HEK293T (cell line): ENCODE measurements at regions not wholly inside any gene's neighbourhood (a gene's known extent, or its start where the extent isn't known, plus 50 kb on each side); places are given as distances from the start of the nearest gene placed in this dataset.
A peak's percentile ranks its signal among the peaks of the same experiment; 100 is the strongest.
"Not testable (repeated sequence)": the region's sequence is repeated elsewhere in the genome, so short reads cannot be mapped to it uniquely, and the experiment has no call there.

Experiments
- CTCF ChIA-PET: fragments of 350-600 bp; formaldehyde crosslinking; extraction: SDS; loops from one replicate; lab custom pipeline; 2021; ENCODE audit warnings: antibody characterized with exemption, inconsistent platforms; lab: Yijun Ruan, JAX
- POLR2A ChIA-PET: fragments of 350-600 bp; formaldehyde crosslinking; extraction: SDS; loops from one replicate; lab custom pipeline; 2020; ENCODE audit warnings: antibody characterized with exemption, inconsistent platforms; lab: Yijun Ruan, JAX
- DNase-seq: peaks from one replicate; pipeline ENCODE4 v3.0.0; 2012; ENCODE audit warnings: mixed read lengths; ENCODE audit errors: extremely low spot score

DNA sequence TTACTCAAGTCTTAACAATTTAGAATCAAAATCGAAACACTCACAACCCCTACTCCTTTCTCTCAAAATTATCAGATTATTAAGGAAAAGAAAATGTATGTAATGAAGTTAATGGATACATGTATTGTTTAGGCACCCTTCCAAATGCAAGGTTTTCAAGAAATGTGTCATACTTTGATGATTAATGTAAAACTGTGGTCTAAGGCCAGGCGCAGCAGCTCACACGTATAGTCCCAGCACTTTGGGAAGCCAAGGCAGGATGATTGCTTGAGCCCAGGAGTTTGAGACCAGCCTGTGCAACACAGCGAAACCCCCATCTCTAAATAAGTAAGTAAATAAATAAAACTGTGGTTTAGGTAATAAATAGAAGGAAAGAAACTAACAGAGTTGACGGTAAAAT, 126.6 kb downstream of the NBPF8 start:
- CTCF ChIA-PET, DNase-seq, POLR2A ChIA-PET: not testable (repeated sequence)

DNA sequence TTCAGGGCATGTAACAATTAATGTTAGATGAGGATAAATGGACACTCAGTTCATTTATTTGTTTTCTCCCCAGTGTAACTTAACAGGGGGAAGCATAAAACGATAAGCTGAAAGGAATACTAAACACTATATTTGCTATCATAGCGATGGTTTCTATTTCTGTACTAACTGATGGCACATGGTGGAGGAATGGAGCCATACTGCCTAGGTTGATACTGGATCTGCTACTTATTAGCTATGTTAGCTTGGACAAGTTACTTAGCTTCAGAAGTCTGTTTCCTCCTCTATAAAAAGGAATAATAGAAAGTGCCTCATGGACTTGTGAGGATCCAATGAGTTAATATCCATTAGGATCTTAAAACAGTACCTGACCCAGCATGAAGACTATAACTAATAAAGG, 127.5 kb downstream of the NBPF8 start:
- POLR2A ChIA-PET, CTCF ChIA-PET, DNase-seq: not testable (repeated sequence)

DNA sequence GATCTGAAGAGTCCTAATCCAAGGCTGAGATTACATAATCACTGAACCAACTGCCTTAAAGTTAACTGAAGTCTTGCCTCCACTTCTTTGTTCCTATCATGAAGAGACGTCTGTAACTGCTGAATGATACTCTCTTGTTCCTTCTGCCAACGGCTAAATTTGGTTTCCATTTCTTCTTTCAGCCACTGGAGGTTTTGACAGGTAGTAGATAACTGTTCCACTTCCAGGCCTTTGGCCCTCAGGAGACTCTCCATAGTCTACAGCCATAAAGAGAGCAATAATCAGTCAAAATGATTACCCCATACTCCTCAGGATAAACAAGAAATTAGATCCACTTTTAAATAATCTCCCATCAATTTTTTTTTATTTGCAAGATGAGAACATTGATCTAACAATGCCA, 128.1 kb downstream of the NBPF8 start:
- POLR2A ChIA-PET, DNase-seq, CTCF ChIA-PET: not testable (repeated sequence)

DNA sequence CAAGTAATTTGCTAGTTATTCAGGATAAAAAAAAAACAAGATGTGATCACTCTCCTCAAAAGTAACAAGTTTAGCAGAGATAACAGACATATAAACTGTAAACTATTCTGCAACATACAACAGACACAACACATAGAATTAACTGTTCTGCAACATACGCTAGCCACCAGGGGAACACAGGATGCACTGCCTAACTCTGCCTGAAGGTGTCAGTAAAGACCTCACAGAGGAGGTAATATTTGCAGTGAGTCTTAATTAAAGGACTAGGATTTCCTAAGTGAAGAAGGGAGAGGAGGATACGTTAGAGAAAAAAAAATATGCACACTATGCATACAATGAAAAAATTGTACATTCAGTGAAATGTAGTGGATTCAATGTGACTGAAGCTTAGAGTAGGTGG, 129.6 kb downstream of the NBPF8 start:
- DNase-seq, POLR2A ChIA-PET, CTCF ChIA-PET: not testable (repeated sequence)

DNA sequence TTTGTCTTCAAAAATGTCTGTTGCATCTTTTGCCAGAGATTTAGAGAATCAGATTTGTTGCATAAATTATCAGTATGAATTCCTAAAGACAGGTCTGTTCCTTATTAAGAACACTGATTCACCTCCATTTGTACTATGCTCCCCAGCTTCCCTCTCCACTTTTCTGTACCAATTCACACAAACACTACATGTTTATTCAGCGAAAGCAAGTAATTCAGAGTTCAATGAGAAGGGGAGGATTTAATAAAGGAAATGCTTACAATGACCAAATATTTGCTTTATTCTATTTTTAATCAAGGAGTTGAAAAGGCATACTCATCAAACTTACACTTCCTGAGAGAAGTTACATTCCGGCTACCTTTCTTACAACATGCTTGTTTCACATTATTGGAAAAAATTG, 135.5 kb downstream of the NBPF8 start:
- POLR2A ChIA-PET, DNase-seq, CTCF ChIA-PET: not testable (repeated sequence)

DNA sequence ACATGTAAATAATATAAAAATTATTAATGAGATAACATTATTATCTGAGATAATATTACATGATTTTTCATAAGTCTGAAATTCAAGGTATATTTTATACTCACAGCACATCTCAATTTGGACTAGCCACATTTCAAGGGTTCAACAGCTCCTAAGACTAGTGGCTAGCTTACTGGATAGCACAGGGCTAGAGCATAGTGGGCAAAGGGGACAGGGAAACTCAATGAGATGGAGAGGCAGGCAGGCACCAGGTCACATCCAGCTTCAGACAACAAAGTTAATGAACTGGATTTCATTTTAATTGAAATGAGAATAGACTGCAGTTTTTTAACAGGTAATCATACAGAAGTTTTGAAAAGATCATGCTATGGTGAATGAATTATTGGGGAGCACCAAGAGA, 137.4 kb downstream of the NBPF8 start:
- POLR2A ChIA-PET, DNase-seq, CTCF ChIA-PET: not testable (repeated sequence)

DNA sequence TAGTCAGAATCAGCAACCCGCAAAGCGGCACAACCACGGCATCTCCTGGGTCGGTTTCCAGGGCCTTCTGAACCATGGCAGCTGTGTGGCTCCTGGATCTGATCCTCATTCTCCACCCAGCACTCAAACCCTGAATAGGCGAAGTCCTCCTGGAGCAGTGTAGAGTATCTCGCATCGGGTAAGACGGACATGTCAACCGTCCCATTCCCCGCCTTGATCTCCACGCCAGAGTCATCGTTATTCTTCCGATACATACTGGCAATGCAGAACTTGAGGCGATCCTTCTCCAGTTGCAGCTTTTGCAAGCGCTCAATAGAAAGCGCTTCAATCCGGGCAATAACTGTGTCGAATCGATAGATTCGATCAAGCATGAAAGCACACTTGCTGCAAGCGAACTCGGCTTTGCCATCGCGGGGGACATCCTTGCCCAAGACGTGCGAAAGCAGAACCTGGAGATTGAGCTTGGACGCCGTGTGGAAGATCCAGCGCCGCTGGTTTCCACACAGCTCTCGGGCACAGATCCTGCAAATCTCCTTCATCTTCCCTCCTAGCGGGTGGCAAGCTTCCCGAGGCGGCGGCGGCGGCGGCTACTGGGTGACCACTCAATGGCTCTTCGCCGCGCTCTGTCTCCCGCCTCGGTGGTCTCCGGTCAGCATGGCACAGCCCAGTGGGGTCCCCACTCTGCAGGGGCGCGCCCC, 142.9 kb downstream of the NBPF8 start:
- peak; percentile 2 for DNase-seq
- CTCF ChIA-PET, POLR2A ChIA-PET: not testable (repeated sequence)

DNA sequence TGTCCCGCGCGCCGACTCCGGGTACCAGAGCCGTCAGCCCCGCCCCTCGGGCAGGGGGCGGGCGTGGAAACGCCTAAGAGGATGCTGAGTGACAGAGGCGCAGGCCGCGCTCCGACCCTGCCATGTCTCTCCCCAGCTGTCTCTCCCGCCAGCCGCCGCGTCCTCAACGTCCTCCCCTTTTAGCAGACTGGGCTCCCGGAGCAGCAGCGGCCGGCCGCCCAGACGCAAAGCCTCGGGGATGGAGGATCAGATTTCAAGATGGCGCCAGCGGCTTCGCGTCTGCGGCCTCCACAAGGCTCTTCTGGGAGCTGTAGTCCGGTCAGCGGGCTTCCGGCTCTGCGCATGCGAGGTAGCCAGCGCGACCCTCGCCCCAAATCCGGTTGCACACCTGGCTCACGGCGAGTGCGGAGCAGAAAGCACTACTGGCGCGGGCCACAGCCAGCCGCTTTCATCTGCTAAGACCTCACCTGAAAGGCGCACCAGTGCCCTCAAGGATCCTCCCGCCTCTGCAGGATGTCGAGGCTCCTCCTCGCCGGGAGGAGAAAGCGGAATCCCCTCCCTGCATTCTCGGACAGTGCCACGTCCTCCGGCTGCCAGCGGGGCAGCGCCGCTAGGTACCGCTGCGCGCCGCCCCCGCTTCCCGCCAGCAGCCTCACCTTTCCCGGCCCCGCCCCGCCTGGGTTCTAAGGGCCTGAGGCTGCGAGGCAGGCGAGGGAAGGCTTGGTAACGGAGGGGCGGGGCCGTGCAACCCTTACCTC, 143.6 kb downstream of the NBPF8 start:
- CTCF ChIA-PET, POLR2A ChIA-PET, DNase-seq: not testable (repeated sequence)

DNA sequence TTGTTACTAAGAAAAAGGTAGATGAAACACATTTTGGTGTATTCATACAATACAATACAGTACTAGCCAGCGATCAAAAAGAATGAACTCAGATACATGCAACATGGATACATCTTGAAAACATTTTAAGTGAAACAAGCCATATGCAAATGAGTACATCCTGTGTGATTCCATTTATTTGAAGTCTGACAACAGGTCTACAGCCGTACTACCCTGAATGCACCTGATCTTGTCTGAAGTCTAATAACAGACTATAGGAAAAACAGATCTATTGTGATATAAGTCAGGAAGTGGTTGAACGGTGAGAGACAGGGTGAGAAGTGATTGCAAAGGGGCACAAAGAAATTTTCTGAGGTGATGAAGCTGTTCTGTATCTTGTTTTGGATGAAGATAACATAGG, 146.9 kb downstream of the NBPF8 start:
- POLR2A ChIA-PET, DNase-seq, CTCF ChIA-PET: not testable (repeated sequence)

DNA sequence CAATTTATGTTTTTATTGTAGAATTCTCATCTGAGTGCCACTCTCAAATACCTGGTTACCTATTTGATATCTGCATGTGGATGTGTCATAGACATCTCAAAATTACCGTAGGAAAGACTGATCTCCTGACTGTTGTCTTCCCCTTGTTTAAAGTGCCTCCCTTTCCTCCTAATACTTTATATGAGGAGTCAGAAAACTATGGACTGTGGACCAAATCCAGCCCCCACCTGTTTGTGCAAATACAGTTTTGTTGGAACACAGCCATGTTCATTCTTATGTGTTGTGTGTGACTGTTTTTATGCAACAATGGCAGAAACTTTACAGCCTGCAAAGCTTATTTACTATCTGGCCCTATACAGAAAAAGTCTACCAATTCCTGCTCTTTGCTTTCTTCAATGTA, 150.6 kb downstream of the NBPF8 start:
- DNase-seq, POLR2A ChIA-PET, CTCF ChIA-PET: not testable (repeated sequence)

DNA sequence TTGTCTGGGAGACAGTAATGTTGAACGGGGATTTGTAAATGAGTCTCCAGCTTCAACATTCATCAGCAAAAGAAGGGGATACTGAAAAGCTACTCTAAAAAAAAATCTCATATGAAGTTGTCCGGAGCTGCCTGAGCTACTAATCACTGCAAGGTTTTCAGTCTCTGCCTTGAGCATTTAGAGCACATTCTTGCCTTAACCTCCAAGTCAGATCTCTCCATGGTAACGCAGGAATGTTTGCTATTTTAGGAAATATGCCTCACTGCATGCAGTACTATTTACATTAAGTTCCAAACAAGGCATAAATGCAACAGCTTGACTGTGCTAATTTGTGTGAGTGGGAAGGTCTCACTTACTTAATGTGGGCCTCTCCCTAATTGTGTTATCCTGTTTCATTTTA, 152.8 kb downstream of the NBPF8 start:
- CTCF ChIA-PET, DNase-seq, POLR2A ChIA-PET: not testable (repeated sequence)

DNA sequence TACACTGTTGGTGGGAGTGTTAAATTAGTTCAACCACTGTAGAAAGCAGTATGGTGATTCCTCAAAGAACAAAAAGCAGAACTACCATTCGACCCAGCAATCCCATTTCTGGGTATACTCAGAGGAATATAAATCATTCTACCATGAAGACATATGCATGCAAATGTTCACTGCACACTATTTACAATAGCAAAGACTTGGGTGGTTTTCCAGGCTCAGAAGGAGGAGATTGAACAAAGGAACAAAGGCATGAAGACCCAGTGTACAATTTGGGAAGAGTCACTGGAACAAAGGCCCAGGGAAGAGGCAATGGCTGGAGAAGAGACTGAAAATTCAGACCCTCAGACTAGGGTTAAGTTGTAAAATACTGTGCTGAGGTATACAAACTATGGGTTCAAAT, 148.5 kb upstream of the NBPF26 start:
- POLR2A ChIA-PET, DNase-seq, CTCF ChIA-PET: not testable (repeated sequence)

DNA sequence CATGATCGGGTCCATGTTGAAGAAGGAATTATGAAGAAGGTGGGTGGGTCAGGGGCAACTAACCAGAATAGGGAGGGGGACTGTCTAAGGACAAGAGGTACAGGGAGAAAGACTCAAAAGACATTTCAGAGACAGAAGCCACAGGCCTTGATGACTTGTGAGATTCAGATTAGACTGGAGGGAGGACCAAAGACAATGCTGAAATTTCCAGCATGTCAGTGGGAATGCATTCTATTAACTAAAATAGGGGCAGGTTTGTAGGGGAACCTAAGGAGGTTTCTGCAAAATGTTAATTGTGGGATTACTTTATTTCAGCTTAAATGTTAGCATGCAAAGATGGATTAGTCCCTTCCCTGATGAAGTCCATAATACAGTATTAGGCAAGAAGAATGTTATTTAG, 141.6 kb upstream of the NBPF26 start:
- DNase-seq, POLR2A ChIA-PET, CTCF ChIA-PET: not testable (repeated sequence)

DNA sequence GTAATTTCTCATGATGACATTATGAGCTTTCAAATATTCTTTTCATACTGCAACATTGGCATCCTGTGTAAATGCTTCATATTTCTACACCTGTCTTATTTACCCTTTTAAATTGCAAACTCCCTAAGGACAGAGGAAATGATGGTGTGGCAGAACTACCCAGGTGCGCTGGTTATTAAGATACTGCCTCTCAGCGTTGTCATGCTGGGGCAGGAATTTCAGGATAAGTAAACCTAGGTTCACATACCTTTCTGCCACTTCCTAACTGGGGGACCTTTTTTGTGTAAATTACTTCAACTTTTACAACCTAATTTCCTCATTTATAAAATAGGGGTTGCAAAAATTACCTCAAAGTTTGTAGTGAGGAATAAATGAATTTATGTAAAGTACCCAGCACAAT, 137.7 kb upstream of the NBPF26 start:
- CTCF ChIA-PET, DNase-seq: not testable (repeated sequence)

DNA sequence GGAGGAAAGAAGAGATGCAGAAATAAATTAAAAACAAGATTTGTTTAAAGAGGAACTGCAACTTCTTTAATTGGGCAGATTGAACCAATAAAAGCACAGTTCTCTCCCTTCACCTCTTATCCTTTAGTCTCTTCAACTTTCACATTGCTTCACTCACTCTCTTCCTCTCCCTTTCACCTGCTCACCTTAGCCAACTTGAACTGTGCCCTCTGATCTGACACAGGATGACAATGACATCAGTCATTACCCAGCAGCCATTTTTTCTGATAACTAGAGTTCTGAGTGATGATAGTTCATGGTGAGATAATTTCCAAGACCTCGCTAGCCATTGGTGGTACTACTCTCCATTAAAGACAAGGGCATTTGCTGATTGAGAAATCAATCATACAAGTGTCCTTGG, 134.9 kb upstream of the NBPF26 start:
- CTCF ChIA-PET, POLR2A ChIA-PET, DNase-seq: not testable (repeated sequence)

More for the DNA sequence above, 137.7 kb upstream of the NBPF26 start:
- POLR2A ChIA-PET: not testable (repeated sequence)

DNA sequence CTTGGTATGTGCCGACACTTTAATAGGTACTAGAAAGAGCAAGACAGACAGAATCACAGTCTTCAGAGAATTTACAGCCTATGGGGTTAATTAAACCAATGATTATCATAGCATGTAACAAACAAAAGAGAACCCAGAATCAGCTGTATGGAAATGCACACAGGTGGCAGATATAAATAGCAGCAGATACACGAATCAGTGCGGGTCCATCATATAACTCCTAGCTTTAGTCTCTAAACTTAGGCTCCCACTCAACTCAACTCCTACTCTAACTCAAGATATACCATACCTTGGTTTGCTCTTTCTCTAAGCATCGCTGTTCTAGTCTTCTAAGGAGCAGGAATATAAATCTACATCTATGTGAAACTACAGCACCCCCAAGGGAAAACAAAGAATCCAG, 132.0 kb upstream of the NBPF26 start:
- CTCF ChIA-PET, DNase-seq, POLR2A ChIA-PET: not testable (repeated sequence)

DNA sequence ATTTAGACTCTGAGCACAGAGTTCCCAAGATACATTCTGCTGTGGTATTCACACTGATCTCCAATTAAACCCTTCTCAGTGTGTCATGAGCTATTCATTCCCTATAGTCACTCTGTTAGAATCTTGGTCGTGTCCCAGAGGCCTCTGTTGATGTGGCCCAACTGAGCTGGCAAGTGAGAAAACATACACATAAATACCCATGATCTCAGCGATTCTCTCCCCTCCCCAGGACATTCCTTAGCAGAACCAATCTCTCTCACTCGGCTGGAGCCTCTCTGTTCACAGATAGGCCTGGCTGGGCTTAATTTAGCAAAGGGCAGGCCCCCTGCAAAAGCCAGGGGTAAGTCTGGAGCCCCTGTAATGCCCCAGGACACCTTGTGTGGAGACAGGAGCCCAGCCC, 130.8 kb upstream of the NBPF26 start:
- POLR2A ChIA-PET, DNase-seq, CTCF ChIA-PET: not testable (repeated sequence)

DNA sequence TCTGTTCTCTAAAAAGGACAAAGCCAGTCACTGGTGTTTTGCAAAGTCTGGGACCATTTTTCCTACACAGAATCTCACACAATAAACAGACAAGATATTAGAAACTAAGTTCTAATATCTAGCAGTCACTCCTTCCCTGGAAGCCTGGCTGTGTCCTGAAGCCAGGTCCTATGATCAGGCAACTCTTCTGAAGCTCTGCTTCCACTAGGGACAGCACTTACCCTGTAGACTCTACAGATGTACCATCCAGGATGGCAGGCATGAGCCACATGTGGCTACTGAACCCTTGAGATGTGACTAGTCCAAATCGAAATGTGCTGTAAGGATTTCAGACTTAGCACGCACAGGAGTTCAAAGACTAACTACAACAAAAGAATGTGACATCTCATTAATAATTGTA, 130.1 kb upstream of the NBPF26 start:
- DNase-seq, CTCF ChIA-PET, POLR2A ChIA-PET: not testable (repeated sequence)

DNA sequence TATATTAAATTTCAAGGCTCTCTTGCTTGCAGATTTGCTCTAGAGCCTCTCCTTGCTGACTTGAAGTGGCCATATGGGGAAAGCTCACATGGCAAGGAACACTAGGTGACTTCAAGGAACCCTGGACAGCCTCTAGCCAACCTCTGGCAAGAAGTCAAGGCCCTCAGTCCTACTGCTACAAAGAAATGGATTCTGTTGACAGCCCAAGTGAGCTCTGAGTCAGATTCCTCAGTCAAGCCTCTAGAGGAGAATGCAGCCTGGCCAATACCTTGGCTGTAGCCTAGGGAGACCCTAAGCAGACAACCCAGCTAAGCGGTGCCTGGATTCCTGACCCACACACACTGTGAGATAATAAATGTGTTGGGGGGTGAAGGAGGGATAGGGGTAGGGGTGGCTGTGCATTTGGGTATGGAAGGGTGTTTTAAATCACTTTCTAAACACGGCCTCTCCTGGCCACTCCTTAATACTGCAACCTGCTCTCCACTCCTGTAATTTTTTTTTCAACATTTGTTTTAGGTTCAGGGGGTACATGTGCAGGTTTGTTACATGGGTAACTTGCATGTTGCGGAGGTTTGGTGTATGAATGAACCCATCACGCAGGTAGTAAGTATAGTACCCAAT, 125.3 kb upstream of the NBPF26 start:
- DNase-seq, POLR2A ChIA-PET, CTCF ChIA-PET: not testable (repeated sequence)
